ENCODE measurements at regions not wholly inside any gene's neighbourhood (a gene's known extent, or its start where the extent isn't known, plus 50 kb on each side); places are given as distances from the start of the nearest gene placed in this dataset.
A peak's percentile ranks its signal among the peaks of the same experiment; 100 is the strongest.

DNA sequence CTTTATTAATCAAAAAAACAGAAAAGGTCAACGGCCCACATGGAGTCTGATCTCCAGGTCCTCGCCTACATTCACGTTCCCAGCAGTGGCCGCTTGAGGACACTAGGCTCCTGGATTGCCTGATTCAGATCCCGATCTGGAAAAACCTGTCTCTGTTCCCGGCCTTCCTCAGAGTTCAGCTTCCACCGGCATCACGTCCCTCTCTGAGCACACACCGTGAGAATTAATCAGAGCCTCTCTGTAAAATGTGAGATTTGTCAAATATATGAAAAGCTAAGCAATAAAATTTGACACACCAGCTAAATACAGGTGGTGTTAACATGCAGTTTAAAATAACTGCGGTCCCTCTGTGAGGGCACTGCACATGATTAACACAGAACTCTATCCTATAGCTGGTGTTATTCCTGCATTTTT lies 122.8 kb upstream of the COL21A1 start (continued):
- TF ChIP-seq, protein P1, sequence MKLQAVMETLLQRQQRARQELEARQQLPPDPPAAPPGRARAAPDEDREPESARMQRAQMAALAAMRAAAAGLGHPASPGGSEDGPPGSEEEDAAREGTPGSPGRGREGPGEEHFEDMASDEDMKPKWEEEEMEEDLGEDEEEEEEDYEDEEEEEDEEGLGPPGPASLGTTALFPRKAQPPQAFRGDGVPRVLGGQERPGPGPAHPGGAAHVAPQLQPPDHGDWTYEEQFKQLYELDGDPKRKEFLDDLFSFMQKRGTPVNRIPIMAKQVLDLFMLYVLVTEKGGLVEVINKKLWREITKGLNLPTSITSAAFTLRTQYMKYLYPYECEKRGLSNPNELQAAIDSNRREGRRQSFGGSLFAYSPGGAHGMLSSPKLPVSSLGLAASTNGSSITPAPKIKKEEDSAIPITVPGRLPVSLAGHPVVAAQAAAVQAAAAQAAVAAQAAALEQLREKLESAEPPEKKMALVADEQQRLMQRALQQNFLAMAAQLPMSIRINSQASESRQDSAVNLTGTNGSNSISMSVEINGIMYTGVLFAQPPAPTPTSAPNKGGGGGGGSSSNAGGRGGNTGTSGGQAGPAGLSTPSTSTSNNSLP (IDR thresholded peaks at IDR 0.05; ENCODE audit: low read depth, low read length): peak; percentile 75
- no peak for TF ChIP-seq SMARCE1 (IDR thresholded peaks at IDR 0.05; ENCODE audit: borderline replicate concordance)
- TF ChIP-seq, protein P2, sequence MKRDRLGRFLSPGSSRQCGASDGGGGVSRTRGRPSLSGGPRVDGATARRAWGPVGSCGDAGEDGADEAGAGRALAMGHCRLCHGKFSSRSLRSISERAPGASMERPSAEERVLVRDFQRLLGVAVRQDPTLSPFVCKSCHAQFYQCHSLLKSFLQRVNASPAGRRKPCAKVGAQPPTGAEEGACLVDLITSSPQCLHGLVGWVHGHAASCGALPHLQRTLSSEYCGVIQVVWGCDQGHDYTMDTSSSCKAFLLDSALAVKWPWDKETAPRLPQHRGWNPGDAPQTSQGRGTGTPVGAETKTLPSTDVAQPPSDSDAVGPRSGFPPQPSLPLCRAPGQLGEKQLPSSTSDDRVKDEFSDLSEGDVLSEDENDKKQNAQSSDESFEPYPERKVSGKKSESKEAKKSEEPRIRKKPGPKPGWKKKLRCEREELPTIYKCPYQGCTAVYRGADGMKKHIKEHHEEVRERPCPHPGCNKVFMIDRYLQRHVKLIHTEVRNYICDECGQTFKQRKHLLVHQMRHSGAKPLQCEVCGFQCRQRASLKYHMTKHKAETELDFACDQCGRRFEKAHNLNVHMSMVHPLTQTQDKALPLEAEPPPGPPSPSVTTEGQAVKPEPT (CRISPR knock-in tag; IDR thresholded peaks at IDR 0.05; ENCODE audit: low read depth): no peak
- no peak for TF ChIP-seq ARNTL (CRISPR knock-in tag; IDR thresholded peaks at IDR 0.05)
- TF ChIP-seq, protein P3, sequence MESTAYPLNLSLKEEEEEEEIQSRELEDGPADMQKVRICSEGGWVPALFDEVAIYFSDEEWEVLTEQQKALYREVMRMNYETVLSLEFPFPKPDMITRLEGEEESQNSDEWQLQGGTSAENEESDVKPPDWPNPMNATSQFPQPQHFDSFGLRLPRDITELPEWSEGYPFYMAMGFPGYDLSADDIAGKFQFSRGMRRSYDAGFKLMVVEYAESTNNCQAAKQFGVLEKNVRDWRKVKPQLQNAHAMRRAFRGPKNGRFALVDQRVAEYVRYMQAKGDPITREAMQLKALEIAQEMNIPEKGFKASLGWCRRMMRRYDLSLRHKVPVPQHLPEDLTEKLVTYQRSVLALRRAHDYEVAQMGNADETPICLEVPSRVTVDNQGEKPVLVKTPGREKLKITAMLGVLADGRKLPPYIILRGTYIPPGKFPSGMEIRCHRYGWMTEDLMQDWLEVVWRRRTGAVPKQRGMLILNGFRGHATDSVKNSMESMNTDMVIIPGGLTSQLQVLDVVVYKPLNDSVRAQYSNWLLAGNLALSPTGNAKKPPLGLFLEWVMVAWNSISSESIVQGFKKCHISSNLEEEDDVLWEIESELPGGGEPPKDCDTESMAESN (CRISPR knock-in tag; conservative IDR thresholded peaks at IDR 0.05): no peak
- TF ChIP-seq TEAD2 (CRISPR knock-in tag; IDR thresholded peaks at IDR 0.05): no peak
- no peak for TF ChIP-seq NFE2 (CRISPR knock-in tag; IDR thresholded peaks at IDR 0.05)
- TF ChIP-seq FOSL1 (CRISPR knock-in tag; IDR thresholded peaks at IDR 0.05; ENCODE audit: borderline replicate concordance): no peak
- no peak for TF ChIP-seq ZSCAN12 (CRISPR knock-in tag; IDR thresholded peaks at IDR 0.05)
- no peak for TF ChIP-seq PAF1 (CRISPR knock-in tag; IDR thresholded peaks at IDR 0.05)
- no peak for TF ChIP-seq ZNF496 (CRISPR knock-in tag; IDR thresholded peaks at IDR 0.05; ENCODE audit: insufficient replicate concordance)
- 0 out of 2 replicates have a peak, but pooled peaks have one; percentile 32 for TF ChIP-seq RARA (CRISPR knock-in tag; IDR thresholded peaks at IDR 0.05)
- no peak for TF ChIP-seq TBX3 (IDR thresholded peaks at IDR 0.05; ENCODE audit: borderline replicate concordance)
- TF ChIP-seq, protein P4, sequence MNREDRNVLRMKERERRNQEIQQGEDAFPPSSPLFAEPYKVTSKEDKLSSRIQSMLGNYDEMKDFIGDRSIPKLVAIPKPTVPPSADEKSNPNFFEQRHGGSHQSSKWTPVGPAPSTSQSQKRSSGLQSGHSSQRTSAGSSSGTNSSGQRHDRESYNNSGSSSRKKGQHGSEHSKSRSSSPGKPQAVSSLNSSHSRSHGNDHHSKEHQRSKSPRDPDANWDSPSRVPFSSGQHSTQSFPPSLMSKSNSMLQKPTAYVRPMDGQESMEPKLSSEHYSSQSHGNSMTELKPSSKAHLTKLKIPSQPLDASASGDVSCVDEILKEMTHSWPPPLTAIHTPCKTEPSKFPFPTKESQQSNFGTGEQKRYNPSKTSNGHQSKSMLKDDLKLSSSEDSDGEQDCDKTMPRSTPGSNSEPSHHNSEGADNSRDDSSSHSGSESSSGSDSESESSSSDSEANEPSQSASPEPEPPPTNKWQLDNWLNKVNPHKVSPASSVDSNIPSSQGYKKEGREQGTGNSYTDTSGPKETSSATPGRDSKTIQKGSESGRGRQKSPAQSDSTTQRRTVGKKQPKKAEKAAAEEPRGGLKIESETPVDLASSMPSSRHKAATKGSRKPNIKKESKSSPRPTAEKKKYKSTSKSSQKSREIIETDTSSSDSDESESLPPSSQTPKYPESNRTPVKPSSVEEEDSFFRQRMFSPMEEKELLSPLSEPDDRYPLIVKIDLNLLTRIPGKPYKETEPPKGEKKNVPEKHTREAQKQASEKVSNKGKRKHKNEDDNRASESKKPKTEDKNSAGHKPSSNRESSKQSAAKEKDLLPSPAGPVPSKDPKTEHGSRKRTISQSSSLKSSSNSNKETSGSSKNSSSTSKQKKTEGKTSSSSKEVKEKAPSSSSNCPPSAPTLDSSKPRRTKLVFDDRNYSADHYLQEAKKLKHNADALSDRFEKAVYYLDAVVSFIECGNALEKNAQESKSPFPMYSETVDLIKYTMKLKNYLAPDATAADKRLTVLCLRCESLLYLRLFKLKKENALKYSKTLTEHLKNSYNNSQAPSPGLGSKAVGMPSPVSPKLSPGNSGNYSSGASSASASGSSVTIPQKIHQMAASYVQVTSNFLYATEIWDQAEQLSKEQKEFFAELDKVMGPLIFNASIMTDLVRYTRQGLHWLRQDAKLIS (CRISPR knock-in tag; IDR thresholded peaks at IDR 0.05): no peak
- no peak for TF ChIP-seq DPF2 (CRISPR knock-in tag; IDR thresholded peaks at IDR 0.05; ENCODE audit: borderline replicate concordance, low read depth)
- TF ChIP-seq ZNF557 (CRISPR knock-in tag; IDR thresholded peaks at IDR 0.05): 0 out of 2 replicates have a peak, but pooled peaks have one; percentile 37
- no peak for TF ChIP-seq ZNF746 (CRISPR knock-in tag; IDR thresholded peaks at IDR 0.05)
- TF ChIP-seq ZNF296 (CRISPR knock-in tag; conservative IDR thresholded peaks at IDR 0.05): no peak
- TF ChIP-seq ZNF768 (CRISPR knock-in tag; IDR thresholded peaks at IDR 0.05): peak; percentile 92
- no peak for TF ChIP-seq MAFG (CRISPR knock-in tag; IDR thresholded peaks at IDR 0.05)
- no peak for TF ChIP-seq NFRKB (IDR thresholded peaks at IDR 0.05)
- no peak for TF ChIP-seq ZNF235 (CRISPR knock-in tag; IDR thresholded peaks at IDR 0.05; ENCODE audit: borderline replicate concordance)
- TF ChIP-seq ZNF329 (CRISPR knock-in tag; IDR thresholded peaks at IDR 0.05; ENCODE audit: low read depth): no peak
- TF ChIP-seq CCDC6 (CRISPR knock-in tag; IDR thresholded peaks at IDR 0.05): no peak

Measured in HepG2 (cell line).